Activated naive CD4-positive, alpha-beta T cell treated with anti-CD3 and anti-CD28 coated beads, Interleukin-2, amount 50 U/mL, for 72 hours (primary cell): ENCODE measurements at regions not wholly inside any gene's neighbourhood (a gene's known extent, or its start where the extent isn't known, plus 50 kb on each side); places are given as distances from the start of the nearest gene placed in this dataset.
"Not testable (repeated sequence)": the region's sequence is repeated elsewhere in the genome, so short reads cannot be mapped to it uniquely, and the experiment has no call there.

ENCODE experiments used
- ATAC-seq, 2 donors: fragments of 150-1000 bp; cut with Tn5 transposase; 2 replicates each; pipeline ENCODE4 v1.10.0; 2021; ENCODE audit warnings: mild to moderate bottlenecking in 2 of 2, moderate library complexity in 2 of 2
- DNase-seq, 2 donors: peaks; one replicate each; pipeline ENCODE4 v3.0.0; 2021 to 2022; ENCODE audit warnings: low spot score in 2 of 2
- H3K27ac Mint-ChIP-seq, 2 donors: one replicate each; pipeline ENCODE4 v1.8.0; 2022; ENCODE audit warnings: mild to moderate bottlenecking in 2 of 2, mixed read lengths in 2 of 2
- H3K36me3 Mint-ChIP-seq, 2 donors: one replicate each; pipeline ENCODE4 v1.8.0; 2022; ENCODE audit warnings: mixed read lengths in 2 of 2
- H3K9me3 Mint-ChIP-seq, 2 donors: one replicate each; pipeline ENCODE4 v1.8.0; 2022; ENCODE audit warnings: mixed read lengths in 2 of 2

DNA sequence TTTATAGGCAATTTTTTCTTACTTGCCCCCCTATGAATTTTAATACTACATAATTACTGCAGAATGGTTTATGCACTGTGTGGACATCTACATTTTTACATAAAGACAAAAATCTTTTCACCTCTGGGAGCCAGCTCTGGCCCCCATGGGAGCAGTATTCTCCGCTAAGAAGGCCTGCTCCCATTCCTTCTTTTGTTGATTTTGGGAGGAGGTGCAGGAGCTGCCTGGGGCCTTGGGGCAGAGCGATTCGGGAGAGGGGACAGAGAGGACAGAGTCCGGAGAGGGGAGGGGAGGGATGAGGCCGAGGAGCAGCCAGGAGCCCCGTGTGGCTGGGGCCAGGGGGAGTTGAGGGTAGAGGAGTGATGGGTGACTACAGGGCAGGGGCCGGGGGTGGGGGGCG is 452.0 kb downstream of the PREX1 start:
- Mint-ChIP-seq H3K9me3 (no peaks in the 10 kb centered on the region), H3K36me3 (no peaks in the 10 kb centered on the region), H3K27ac (no peak overlapping the region)
- no peak for DNase-seq
- no peak for ATAC-seq

- ATAC-seq: no peak
- DNase-seq: no peak
- Mint-ChIP-seq H3K27ac (no peak overlapping the region), H3K36me3 (no peaks in the 10 kb centered on the region), H3K9me3 (no peaks in the 10 kb centered on the region)
These were observed 452.7 kb downstream of the PREX1 start for GRCh38 chr20:48374991-48375595.

GRCh38 chr20:48374031-48374907 is 453.5 kb downstream of the PREX1 start:
- DNase-seq, H3K27ac Mint-ChIP-seq, H3K36me3 Mint-ChIP-seq, H3K9me3 Mint-ChIP-seq, ATAC-seq: not testable (repeated sequence)

- ATAC-seq (no peak), DNase-seq (no peak)
- Mint-ChIP-seq H3K9me3 (no peaks in the 10 kb centered on the region), H3K27ac (no peak overlapping the region), H3K36me3 (no peaks in the 10 kb centered on the region)
These were observed 454.3 kb downstream of the PREX1 start for GRCh38 chr20:48373555-48373934.

GRCh38 chr20:48372851-48373554 is 454.8 kb downstream of the PREX1 start:
- H3K27ac Mint-ChIP-seq, H3K9me3 Mint-ChIP-seq, ATAC-seq, H3K36me3 Mint-ChIP-seq, DNase-seq: not testable (repeated sequence)

- peaks cover 0 to 2% of the 10 kb centered on the region in 2 donors for H3K36me3 Mint-ChIP-seq
- DNase-seq (no peak), ATAC-seq (no peak)
- no peaks in the 10 kb centered on the region for H3K9me3 Mint-ChIP-seq
- no peak overlapping the region for H3K27ac Mint-ChIP-seq
These were observed 456.6 kb downstream of the PREX1 start for GRCh38 chr20:48371211-48371610.

GRCh38 chr20:48368580-48369021 is 459.2 kb downstream of the PREX1 start:
- DNase-seq, H3K27ac Mint-ChIP-seq, ATAC-seq, H3K36me3 Mint-ChIP-seq: not testable (repeated sequence)
- H3K9me3 Mint-ChIP-seq: peaks cover 0 to 10% of the 10 kb centered on the region in 2 donors

DNA sequence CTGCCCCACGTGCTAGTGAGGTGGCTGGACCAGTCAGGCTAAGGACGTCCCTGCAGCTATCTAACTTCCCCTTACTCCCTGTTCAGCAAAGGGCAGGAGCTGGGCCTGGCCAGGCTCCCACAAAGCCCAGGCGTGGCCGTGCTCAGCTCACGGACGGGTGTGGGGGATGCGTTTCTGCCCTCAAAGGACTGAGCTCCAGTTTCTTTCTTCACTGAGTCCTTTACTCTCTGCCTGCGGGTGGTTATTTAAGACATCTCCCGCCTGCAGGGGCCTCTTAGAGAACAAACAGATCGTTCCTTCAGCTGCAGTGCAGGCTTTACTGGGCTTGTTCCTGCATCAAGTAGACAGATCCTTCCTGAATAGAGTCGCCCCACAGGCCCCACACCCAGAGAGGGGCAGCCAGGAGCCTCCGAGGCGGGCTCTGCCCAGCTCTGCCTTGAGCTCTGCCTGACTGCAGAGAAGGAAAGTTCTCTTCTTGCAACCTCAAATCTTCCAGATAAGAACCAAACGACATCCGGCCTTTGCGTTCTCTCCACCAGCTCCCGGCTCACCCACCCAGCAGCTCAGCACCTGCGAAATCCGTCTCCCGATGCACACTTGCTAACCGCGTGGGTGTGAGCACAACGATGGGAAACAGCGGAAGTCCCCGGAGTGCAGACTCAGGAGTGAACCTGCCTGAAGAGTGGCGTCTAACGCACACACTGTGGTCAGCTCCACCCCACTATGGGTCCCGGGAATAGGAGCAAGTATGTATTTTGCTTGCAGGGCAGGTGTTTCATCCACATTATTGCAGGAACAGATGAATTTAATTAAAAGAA is 460.0 kb downstream of the PREX1 start:
- H3K9me3 Mint-ChIP-seq: peaks cover 0 to 10% of the 10 kb centered on the region in 2 donors
- not testable (repeated sequence) for DNase-seq, H3K36me3 Mint-ChIP-seq, H3K27ac Mint-ChIP-seq
- peak; percentile 36 to 64 for ATAC-seq

- Mint-ChIP-seq H3K36me3 (peaks cover 0 to 9% of the 10 kb centered on the region in 2 donors), H3K27ac (no peak overlapping the region), H3K9me3 (peaks cover 0 to 10% of the 10 kb centered on the region in 2 donors)
- DNase-seq (no peak), ATAC-seq (no peak)
These were observed 461.6 kb downstream of the PREX1 start for GRCh38 chr20:48366230-48366629.

- Mint-ChIP-seq H3K36me3 (peaks cover 0 to 9% of the 10 kb centered on the region in 2 donors), H3K27ac (peak overlapping the region in 1 of 2 donors; percentile 7), H3K9me3 (peaks cover 0 to 10% of the 10 kb centered on the region in 2 donors)
- ATAC-seq: no peak
- no peak for DNase-seq
These were observed 462.9 kb downstream of the PREX1 start for GRCh38 chr20:48364688-48365421.

- peaks cover 0 to 9% of the 10 kb centered on the region in 2 donors for H3K36me3 Mint-ChIP-seq
- H3K27ac Mint-ChIP-seq: no peak overlapping the region
- H3K9me3 Mint-ChIP-seq: peaks cover 0 to 10% of the 10 kb centered on the region in 2 donors
These were observed 463.7 kb downstream of the PREX1 start for GRCh38 chr20:48364055-48364454.

DNA sequence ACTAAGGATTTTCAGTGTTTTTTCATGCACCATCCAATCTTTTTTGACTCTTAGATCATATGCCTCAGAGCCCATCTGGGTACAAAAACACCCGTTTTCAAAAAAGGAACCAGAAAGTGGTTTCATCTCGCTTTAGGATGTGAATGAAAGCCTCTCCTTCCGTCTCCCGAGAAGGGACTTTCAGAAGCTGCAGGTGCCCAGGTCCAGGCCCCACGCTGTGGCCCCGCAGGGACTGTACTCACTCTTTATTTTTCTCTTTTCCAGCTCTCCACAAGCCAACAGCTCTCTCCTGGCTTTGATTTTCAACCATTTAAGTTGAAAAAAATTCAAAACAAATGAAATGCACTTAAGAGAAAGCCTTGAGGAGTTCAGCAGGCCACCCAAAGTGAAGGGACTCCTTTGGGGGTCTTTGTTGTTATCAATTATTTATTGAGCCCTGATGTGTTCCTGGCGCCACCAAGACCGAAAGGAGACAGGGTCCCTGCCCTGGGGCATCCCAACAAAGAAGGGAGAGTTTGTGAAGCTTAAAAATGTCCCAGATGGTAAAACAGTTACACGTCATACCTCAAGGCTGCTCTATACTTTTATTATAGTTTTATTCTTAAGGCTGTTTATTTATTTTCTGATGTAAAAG is 467.3 kb downstream of the PREX1 start:
- DNase-seq (no peak), ATAC-seq (no peak)
- H3K9me3 Mint-ChIP-seq: peaks cover 0 to 4% of the 10 kb centered on the region in 2 donors
- no peaks in the 10 kb centered on the region for H3K36me3 Mint-ChIP-seq
- H3K27ac Mint-ChIP-seq: no peak overlapping the region

More at GRCh38 chr20:48364055-48364454, 463.7 kb downstream of the PREX1 start:
- ATAC-seq (no peak), DNase-seq (no peak)

DNA sequence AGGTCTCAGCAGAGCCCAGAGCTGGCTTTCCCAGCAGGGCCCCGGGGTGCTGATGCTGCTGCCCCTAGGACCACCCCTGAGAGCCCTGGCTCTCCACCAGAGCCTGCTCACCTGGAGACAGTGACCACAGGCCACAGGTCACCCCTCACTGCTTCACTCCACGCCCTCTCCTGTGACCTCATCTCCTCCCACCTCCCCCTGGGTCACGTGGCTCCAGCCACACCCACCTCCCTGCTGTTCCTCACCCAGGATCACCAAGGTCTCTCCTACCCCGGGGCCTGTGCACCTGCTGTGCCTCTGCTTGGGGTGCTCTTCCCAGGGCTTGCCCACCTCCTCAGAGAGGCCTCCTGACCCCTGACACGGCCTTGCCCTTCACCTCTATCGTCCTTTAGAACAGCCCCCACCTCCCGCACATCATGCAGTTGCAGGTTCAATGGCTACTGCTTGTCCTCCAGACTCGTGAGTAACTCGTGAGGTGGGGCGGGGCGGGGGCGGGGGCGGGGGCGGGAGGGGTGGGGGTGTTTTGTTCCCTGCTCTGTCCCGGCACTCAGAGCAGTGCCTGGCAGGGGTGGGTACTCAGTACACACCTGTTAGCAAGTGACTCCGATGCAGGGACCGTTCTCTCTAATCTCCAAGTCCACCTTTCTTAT is 468.0 kb downstream of the PREX1 start:
- ATAC-seq (no peak), DNase-seq (no peak)
- H3K9me3 Mint-ChIP-seq: peaks cover 0 to 1% of the 10 kb centered on the region in 2 donors
- H3K27ac Mint-ChIP-seq: no peak overlapping the region
- no peaks in the 10 kb centered on the region for H3K36me3 Mint-ChIP-seq

DNA sequence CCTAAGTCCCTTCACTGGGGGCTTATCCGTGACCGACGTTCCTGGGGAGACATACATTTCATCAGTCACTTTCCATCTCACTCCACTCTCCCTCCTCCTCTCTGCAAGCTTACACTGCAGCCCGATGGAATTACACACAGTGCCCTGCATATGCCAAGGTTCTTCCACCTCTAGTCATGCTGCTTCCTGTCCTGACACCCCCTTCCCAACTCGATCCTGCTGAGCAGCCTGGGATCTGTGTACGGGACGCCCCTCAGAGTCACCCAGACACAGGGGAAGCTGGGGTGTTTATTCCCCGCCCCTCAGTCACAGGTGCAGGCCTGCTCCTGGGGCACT is 468.8 kb downstream of the PREX1 start:
- H3K27ac Mint-ChIP-seq, DNase-seq, H3K9me3 Mint-ChIP-seq, H3K36me3 Mint-ChIP-seq, ATAC-seq: not testable (repeated sequence)
